ENCODE measurements at regions not wholly inside any gene's neighbourhood (a gene's known extent, or its start where the extent isn't known, plus 50 kb on each side); places are given as distances from the start of the nearest gene placed in this dataset.
"Not testable (repeated sequence)": the region's sequence is repeated elsewhere in the genome, so short reads cannot be mapped to it uniquely, and the experiment has no call there.

GRCh38 chr4:154025110-154025509 lies 236.2 kb upstream of the SFRP2 start:
- Histone ChIP-seq H3K27ac (no peak overlapping the region), H3K27me3 (replicated peaks; ENCODE audit: insufficient read depth) (no peaks in the 10 kb centered on the region), H3K4me3 (no peak overlapping the region), H3K36me3 (no peaks in the 10 kb centered on the region), H3K9me3 (no peaks in the 10 kb centered on the region), H3K4me1 (replicated peaks) (no peaks in the 10 kb centered on the region)
- WGBS: 89% methylated on average over 2 of the region's 2 CpGs
- intact Hi-C loops (cut with DNase I): no loop called here
- TF ChIP-seq POLR2AphosphoS5 (IDR thresholded peaks at IDR 0.05) (no peak), CTCF (IDR thresholded peaks at IDR 0.05) (no peak), POLR2A (IDR thresholded peaks at IDR 0.05) (no peak)
- no peak for DNase-seq (ENCODE audit: low spot score)

GRCh38 chr4:154024097-154024694 lies 235.3 kb upstream of the SFRP2 start:
- TF ChIP-seq POLR2A (IDR thresholded peaks at IDR 0.05) (no peak), POLR2AphosphoS5 (IDR thresholded peaks at IDR 0.05) (no peak), CTCF (IDR thresholded peaks at IDR 0.05) (no peak)
- no peak for DNase-seq (ENCODE audit: low spot score)
- Histone ChIP-seq H3K4me3 (no peak overlapping the region), H3K36me3 (no peaks in the 10 kb centered on the region), H3K27me3 (replicated peaks; ENCODE audit: insufficient read depth) (no peaks in the 10 kb centered on the region), H3K27ac (no peak overlapping the region), H3K9me3 (no peaks in the 10 kb centered on the region), H3K4me1 (replicated peaks) (no peaks in the 10 kb centered on the region)
- 62% methylated on average over 11 of the region's 11 CpGs for WGBS
- intact Hi-C loops (cut with DNase I): loop anchor here (5.0 kb wide), 1 partner anchor 232 kb away; no protein-coding TSS in a partner anchor

GRCh38 chr4:154023671-154024070 lies 234.8 kb upstream of the SFRP2 start:
- not testable (repeated sequence) for DNase-seq (ENCODE audit: low spot score); H3K36me3 ChIP-seq; H3K4me1 ChIP-seq (replicated peaks); H3K4me3 ChIP-seq; H3K27me3 ChIP-seq (replicated peaks; ENCODE audit: insufficient read depth); H3K9me3 ChIP-seq; H3K27ac ChIP-seq
- 81% methylated on average over 15 of the region's 15 CpGs for WGBS
- intact Hi-C loops (cut with DNase I): loop anchor here (5.0 kb wide), 1 partner anchor 231 kb away; no protein-coding TSS in a partner anchor

GRCh38 chr4:154019811-154020210 lies 230.9 kb upstream of the SFRP2 start:
- H3K4me1 ChIP-seq (replicated peaks): no peaks in the 10 kb centered on the region
- 88% methylated on average over 7 of the region's 7 CpGs for WGBS
- intact Hi-C loops (cut with DNase I): loop anchor here (5.0 kb wide), 1 partner anchor 228 kb away; no protein-coding TSS in a partner anchor
- no peak overlapping the region for H3K4me3 ChIP-seq
- H3K9me3 ChIP-seq: no peaks in the 10 kb centered on the region
- H3K27me3 ChIP-seq (replicated peaks; ENCODE audit: insufficient read depth): no peaks in the 10 kb centered on the region
- TF ChIP-seq POLR2AphosphoS5 (IDR thresholded peaks at IDR 0.05): no peak
- no peak for TF ChIP-seq CTCF (IDR thresholded peaks at IDR 0.05)
- TF ChIP-seq POLR2A (IDR thresholded peaks at IDR 0.05): no peak
- H3K36me3 ChIP-seq: no peaks in the 10 kb centered on the region
- no peak for DNase-seq (ENCODE audit: low spot score)
- H3K27ac ChIP-seq: no peak overlapping the region

GRCh38 chr4:154018659-154019058 lies 229.8 kb upstream of the SFRP2 start:
- H3K4me3 ChIP-seq: no peak overlapping the region
- TF ChIP-seq POLR2A (IDR thresholded peaks at IDR 0.05): no peak
- TF ChIP-seq CTCF (IDR thresholded peaks at IDR 0.05): no peak
- no peak for TF ChIP-seq POLR2AphosphoS5 (IDR thresholded peaks at IDR 0.05)
- no peak for DNase-seq (ENCODE audit: low spot score)
- H3K36me3 ChIP-seq: no peaks in the 10 kb centered on the region
- H3K27me3 ChIP-seq (replicated peaks; ENCODE audit: insufficient read depth): no peaks in the 10 kb centered on the region
- H3K9me3 ChIP-seq: no peaks in the 10 kb centered on the region
- 70% methylated on average over 4 of the region's 4 CpGs for WGBS
- intact Hi-C loops (cut with DNase I): no loop called here
- H3K27ac ChIP-seq: no peak overlapping the region
- H3K4me1 ChIP-seq (replicated peaks): no peaks in the 10 kb centered on the region
